H9 (cell line): ENCODE measurements at regions not wholly inside any gene's neighbourhood (a gene's known extent, or its start where the extent isn't known, plus 50 kb on each side); places are given as distances from the start of the nearest gene placed in this dataset.

Experiments used
- DNase-seq: peaks from one replicate; pipeline ENCODE4 v3.0.0-alpha.2; 2017
- H2AFZ ChIP-seq: one replicate; pipeline ENCODE4 v1.6.1; 2013; ENCODE audit warnings: mild to moderate bottlenecking, low read length, control low read depth, moderate library complexity
- H2AK5ac ChIP-seq: 2 replicates; pipeline ENCODE4 v1.6.1; 2013; ENCODE audit warnings: low read length, control low read depth, mixed read lengths; ENCODE audit not compliant: insufficient read length
- H2BK120ac ChIP-seq: one replicate; pipeline ENCODE4 v1.6.1; 2013; ENCODE audit warnings: low read depth, mild to moderate bottlenecking, low read length, control low read depth, inconsistent platforms; ENCODE audit not compliant: poor library complexity, severe bottlenecking
- H2BK12ac ChIP-seq: 2 replicates; pipeline ENCODE4 v1.6.1; 2013; ENCODE audit warnings: low read length, control low read depth, mixed read lengths, low read depth; ENCODE audit not compliant: insufficient read length
- H2BK15ac ChIP-seq: 2 replicates; pipeline ENCODE4 v1.6.1; 2013; ENCODE audit warnings: low read depth, low read length, control low read depth
- H2BK20ac ChIP-seq: one replicate; pipeline ENCODE4 v1.6.1; 2013; ENCODE audit warnings: low read depth, mild to moderate bottlenecking, low read length, control low read depth, inconsistent platforms; ENCODE audit not compliant: poor library complexity, severe bottlenecking
- H2BK5ac ChIP-seq: 2 replicates; pipeline ENCODE4 v1.6.1; 2013; ENCODE audit warnings: low read length, control low read depth, mixed read lengths; ENCODE audit not compliant: insufficient read length
- H3K14ac ChIP-seq: 2 replicates; pipeline ENCODE4 v1.6.1; 2013; ENCODE audit warnings: low read length, control low read depth; ENCODE audit not compliant: insufficient read depth
- H3K18ac ChIP-seq: 2 replicates; pipeline ENCODE4 v1.6.1; 2013; ENCODE audit warnings: low read depth, mild to moderate bottlenecking, mixed read lengths, low read length, control low read depth; ENCODE audit not compliant: insufficient read length
- H3K23ac ChIP-seq: 2 replicates; pipeline ENCODE4 v1.6.1; 2013; ENCODE audit warnings: low read length, control low read depth, mixed read lengths, low read depth; ENCODE audit not compliant: insufficient read length
- H3K23me2 ChIP-seq: 2 replicates; pipeline ENCODE4 v1.6.1; 2013; ENCODE audit warnings: low read depth, mild to moderate bottlenecking, mixed read lengths, low read length, control low read depth; ENCODE audit not compliant: insufficient read length, poor library complexity, severe bottlenecking
- H3K27ac ChIP-seq: 2 replicates; pipeline ENCODE4 v1.5.1; 2013; ENCODE audit warnings: low read length, control low read depth, mixed read lengths, low read depth; ENCODE audit not compliant: insufficient read length
- H3K27me3 ChIP-seq: 2 replicates; pipeline ENCODE4 v1.6.1; 2013; ENCODE audit warnings: low read length, control low read depth, inconsistent platforms; ENCODE audit not compliant: insufficient read depth
- H3K4ac ChIP-seq: 2 replicates; pipeline ENCODE4 v1.6.1; 2013; ENCODE audit warnings: low read depth, mild to moderate bottlenecking, control low read depth, inconsistent platforms, low read length, moderate library complexity
- H3K4me1 ChIP-seq: 2 replicates; pipeline ENCODE4 v1.6.1; 2013; ENCODE audit warnings: low read length, control low read depth, inconsistent platforms; ENCODE audit not compliant: insufficient read depth
- H3K4me2 ChIP-seq: 2 replicates; pipeline ENCODE4 v1.6.1; 2013; ENCODE audit warnings: low read length, control low read depth, mixed read lengths; ENCODE audit not compliant: insufficient read length, insufficient read depth
- H3K56ac ChIP-seq: 2 replicates; pipeline ENCODE4 v1.6.1; 2013; ENCODE audit warnings: low read depth, mild to moderate bottlenecking, mixed read lengths, low read length, control low read depth; ENCODE audit not compliant: insufficient read length
- H3K79me1 ChIP-seq: 2 replicates; pipeline ENCODE4 v1.6.1; 2013; ENCODE audit warnings: low read depth, mild to moderate bottlenecking, moderate library complexity, low read length, control low read depth, inconsistent platforms; ENCODE audit not compliant: insufficient read depth, poor library complexity, severe bottlenecking
- H3K79me2 ChIP-seq: 2 replicates; pipeline ENCODE4 v1.6.1; 2013; ENCODE audit warnings: low read length, control low read depth, inconsistent platforms; ENCODE audit not compliant: insufficient read depth
- H3K9ac ChIP-seq: 2 replicates; pipeline ENCODE4 v1.6.1; 2013; ENCODE audit warnings: low read length, control low read depth, mixed read lengths; ENCODE audit not compliant: insufficient read length; ENCODE audit errors: extremely low read depth
- H3K9me3 ChIP-seq: one replicate; pipeline ENCODE4 v1.6.1; 2013; ENCODE audit warnings: low read depth, low read length, inconsistent platforms; ENCODE audit not compliant: control insufficient read depth
- H3T11ph ChIP-seq: one replicate; pipeline ENCODE4 v1.6.1; 2013; ENCODE audit warnings: mild to moderate bottlenecking, low read length, control low read depth, inconsistent platforms
- H4K20me1 ChIP-seq: one replicate; pipeline ENCODE4 v1.6.1; 2013; ENCODE audit not compliant: control insufficient read depth, insufficient read length, insufficient read depth
- H4K5ac ChIP-seq: 2 replicates; pipeline ENCODE4 v1.6.1; 2013; ENCODE audit warnings: low read depth, mild to moderate bottlenecking, mixed read lengths, low read length, control low read depth; ENCODE audit not compliant: insufficient read length
- H4K8ac ChIP-seq: replicated peaks from 2 replicates; pipeline ENCODE4 v1.6.1; 2013; ENCODE audit warnings: low read length, control low read depth, mixed read lengths, low read depth; ENCODE audit not compliant: insufficient read length
- H4K91ac ChIP-seq: 2 replicates; pipeline ENCODE4 v1.6.1; 2013; ENCODE audit warnings: low read depth, mild to moderate bottlenecking, moderate library complexity, mixed read lengths, low read length, control low read depth; ENCODE audit not compliant: insufficient read length
- H3K27ac Mint-ChIP-seq, 3 experiments: 2 replicates in 2 of 3; 3 replicates in 1 of 3; pipeline ENCODE4 v1.8.0; 2020 to 2021; ENCODE audit warnings: mixed read lengths in 3 of 3, mild to moderate bottlenecking in 1 of 3, moderate library complexity in 1 of 3
- H3K27me3 Mint-ChIP-seq: 2 replicates; pipeline ENCODE4 v1.8.0; 2021; ENCODE audit warnings: low read depth, mild to moderate bottlenecking, moderate library complexity, mixed read lengths
- H3K36me3 Mint-ChIP-seq, 3 experiments: 2 replicates in 2 of 3; 3 replicates in 1 of 3; pipeline ENCODE4 v1.8.0; 2020 to 2021; ENCODE audit warnings: low read depth in 3 of 3, mixed read lengths in 3 of 3; ENCODE audit not compliant: insufficient read depth in 1 of 3
- H3K4me1 Mint-ChIP-seq, 2 experiments: 2 replicates each; pipeline ENCODE4 v1.8.0; 2020; ENCODE audit warnings: mixed read lengths in 2 of 2
- H3K4me3 Mint-ChIP-seq, 2 experiments: 2 replicates in 1 of 2; 3 replicates in 1 of 2; pipeline ENCODE4 v1.8.0; 2020 to 2021; ENCODE audit warnings: mild to moderate bottlenecking in 2 of 2, mixed read lengths in 2 of 2, moderate library complexity in 1 of 2
- H3K9me3 Mint-ChIP-seq, 2 experiments: 2 replicates in 1 of 2; 3 replicates in 1 of 2; pipeline ENCODE4 v1.8.0; 2020; ENCODE audit warnings: mild to moderate bottlenecking in 2 of 2, mixed read lengths in 2 of 2, moderate library complexity in 1 of 2
- WGBS: extraction: QIAGEN DNeasy Blood & Tissue Kit; methylation state at CpG from one replicate; pipeline ENCODE4 v1.1.7; 2013; ENCODE audit warnings: missing lambda C conversion rate, low lambda C conversion rate, mixed read lengths; ENCODE audit not compliant: insufficient read length; ENCODE audit errors: extremely low coverage; 5-methylcytosine and 5-hydroxymethylcytosine counted together
- TF ChIP-seq, protein P1 (sequence below): fragments of 200-600 bp; sonication (generic); conservative IDR thresholded peaks from 3 replicates; pipeline ENCODE4 v1.8.0; 2021; ENCODE audit warnings: antibody characterized with exemption, mild to moderate bottlenecking

DNA sequence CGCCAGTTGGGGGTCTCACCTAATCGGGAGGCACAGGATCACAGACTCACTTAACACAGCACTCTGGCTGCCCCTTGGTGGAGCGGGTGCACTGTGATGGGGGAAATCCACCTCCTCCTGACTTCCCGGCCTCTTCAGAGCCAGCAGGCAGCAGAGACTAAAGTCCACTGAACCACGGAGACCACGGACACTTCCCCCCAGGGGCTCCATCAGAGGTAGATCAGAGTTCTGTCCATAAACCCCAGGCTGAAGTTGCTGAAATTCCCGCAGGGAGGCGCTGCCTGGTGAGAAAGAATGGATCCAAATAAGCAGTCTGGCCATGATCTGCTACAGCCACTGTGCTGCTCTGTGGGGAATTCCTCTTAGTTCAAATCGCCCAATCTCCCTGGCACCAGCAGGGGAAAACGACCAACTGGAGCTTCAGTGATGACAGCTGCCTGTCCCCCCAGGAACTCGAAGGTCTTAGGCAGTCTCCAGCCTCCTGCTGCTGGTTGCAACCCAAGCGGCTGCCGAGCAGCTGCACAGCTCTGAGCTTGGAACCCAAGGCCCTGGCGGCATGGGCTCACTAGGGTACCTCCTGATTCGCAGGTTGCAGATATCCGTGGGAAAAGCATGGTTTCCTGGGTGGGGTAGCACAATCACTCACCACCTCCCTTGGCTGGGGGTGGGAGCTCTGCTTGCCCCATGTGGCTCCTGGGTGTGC is 106.9 kb upstream of the DCAF12L2 start:
- no peak overlapping the region for H3K18ac ChIP-seq
- Mint-ChIP-seq H3K27me3 (no peaks in the 10 kb centered on the region; the same call in 1 of the 2 replicates), H3K4me3 (no peak overlapping the region), H3K4me1 (no peaks in the 10 kb centered on the region), H3K9me3 (peaks cover 35 to 72% of the 10 kb centered on the region in 2 experiments), H3K27ac (no peak overlapping the region), H3K36me3 (peaks cover 14 to 71% (median 26%) of the 10 kb centered on the region in 3 experiments)
- H3K79me2 ChIP-seq: no peaks in the 10 kb centered on the region
- no peak overlapping the region for H4K8ac ChIP-seq
- H3K23me2 ChIP-seq: no peaks in the 10 kb centered on the region
- no peak overlapping the region for H2AK5ac ChIP-seq
- TF ChIP-seq, protein P1, sequence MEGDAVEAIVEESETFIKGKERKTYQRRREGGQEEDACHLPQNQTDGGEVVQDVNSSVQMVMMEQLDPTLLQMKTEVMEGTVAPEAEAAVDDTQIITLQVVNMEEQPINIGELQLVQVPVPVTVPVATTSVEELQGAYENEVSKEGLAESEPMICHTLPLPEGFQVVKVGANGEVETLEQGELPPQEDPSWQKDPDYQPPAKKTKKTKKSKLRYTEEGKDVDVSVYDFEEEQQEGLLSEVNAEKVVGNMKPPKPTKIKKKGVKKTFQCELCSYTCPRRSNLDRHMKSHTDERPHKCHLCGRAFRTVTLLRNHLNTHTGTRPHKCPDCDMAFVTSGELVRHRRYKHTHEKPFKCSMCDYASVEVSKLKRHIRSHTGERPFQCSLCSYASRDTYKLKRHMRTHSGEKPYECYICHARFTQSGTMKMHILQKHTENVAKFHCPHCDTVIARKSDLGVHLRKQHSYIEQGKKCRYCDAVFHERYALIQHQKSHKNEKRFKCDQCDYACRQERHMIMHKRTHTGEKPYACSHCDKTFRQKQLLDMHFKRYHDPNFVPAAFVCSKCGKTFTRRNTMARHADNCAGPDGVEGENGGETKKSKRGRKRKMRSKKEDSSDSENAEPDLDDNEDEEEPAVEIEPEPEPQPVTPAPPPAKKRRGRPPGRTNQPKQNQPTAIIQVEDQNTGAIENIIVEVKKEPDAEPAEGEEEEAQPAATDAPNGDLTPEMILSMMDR: no peak
- no peak overlapping the region for H2BK120ac ChIP-seq
- no peak overlapping the region for H3K23ac ChIP-seq
- H3T11ph ChIP-seq: no peak overlapping the region
- peaks cover 14% of the 10 kb centered on the region for H3K9me3 ChIP-seq
- H3K4me1 ChIP-seq: no peaks in the 10 kb centered on the region
- H2BK12ac ChIP-seq: no peak overlapping the region
- no peak overlapping the region for H2BK15ac ChIP-seq
- no peak overlapping the region for H3K27ac ChIP-seq
- H3K79me1 ChIP-seq: no peaks in the 10 kb centered on the region
- H3K56ac ChIP-seq: no peak overlapping the region
- H4K91ac ChIP-seq: no peak overlapping the region
- H3K14ac ChIP-seq: no peak overlapping the region; the same call in 1 of the 2 replicates
- H3K4ac ChIP-seq: no peak overlapping the region
- no CpG with 5 or more reads among the region's 16 CpGs for WGBS
- no peak overlapping the region for H2BK5ac ChIP-seq
- H2BK20ac ChIP-seq: no peak overlapping the region
- H3K4me2 ChIP-seq: no peak overlapping the region
- no peak overlapping the region for H3K9ac ChIP-seq
- no peak overlapping the region for H2AFZ ChIP-seq
- no peaks in the 10 kb centered on the region for H4K20me1 ChIP-seq
- no peak overlapping the region for H4K5ac ChIP-seq
- DNase-seq: no peak
- H3K27me3 ChIP-seq: no peaks in the 10 kb centered on the region
